HepG2 (cell line): ENCODE measurements at regions not wholly inside any gene's neighbourhood (a gene's known extent, or its start where the extent isn't known, plus 50 kb on each side); places are given as distances from the start of the nearest gene placed in this dataset.

Experiments
- LBX2 ChIP-seq: sonication (generic); formaldehyde crosslinking; IDR thresholded peaks from 2 replicates; pipeline ENCODE4 v1.5.0; 2020; ENCODE audit warnings: missing genetic modification reagents, mild to moderate bottlenecking, borderline replicate concordance
- LCORL ChIP-seq, 2 experiments: fragments of 450-650 bp in 1 of 2; sonication (generic) in 1 of 2; formaldehyde crosslinking in 1 of 2; IDR thresholded peaks; 2 replicates each; pipeline versions ENCODE4 v1.5.0 to v1.6.1; 2017 to 2020; ENCODE audit warnings: antibody characterized with exemption in 1 of 2, missing genetic modification reagents in 1 of 2
- NR2F2 ChIP-seq: IDR thresholded peaks from 2 replicates; pipeline ENCODE4 v1.6.1; 2012; ENCODE audit warnings: low read depth, inconsistent platforms, borderline replicate concordance
- PBX3 ChIP-seq: sonication (generic); formaldehyde crosslinking; IDR thresholded peaks from 2 replicates; pipeline ENCODE4 v1.8.1; 2023; ENCODE audit warnings: missing genetic modification reagents, inconsistent platforms, borderline replicate concordance
- TOE1 ChIP-seq: sonication (generic); formaldehyde crosslinking; IDR thresholded peaks from 2 replicates; pipeline ENCODE4 v1.4.0; 2020; ENCODE audit warnings: mild to moderate bottlenecking, missing genetic modification reagents
- ZNF12 ChIP-seq: sonication (generic); formaldehyde crosslinking; IDR thresholded peaks from 2 replicates; pipeline ENCODE4 v1.5.0; 2020; ENCODE audit warnings: missing genetic modification reagents
- TF ChIP-seq, protein P1 (sequence below): IDR thresholded peaks from 2 replicates; pipeline ENCODE4 v1.6.1; 2016; ENCODE audit warnings: missing compliant biosample characterization, missing genetic modification reagents, borderline replicate concordance
- TF ChIP-seq, protein P2 (sequence below): sonication (generic); formaldehyde crosslinking; IDR thresholded peaks from 2 replicates; pipeline ENCODE4 v1.5.1; 2020; ENCODE audit warnings: mild to moderate bottlenecking, missing genetic modification reagents, borderline replicate concordance

DNA sequence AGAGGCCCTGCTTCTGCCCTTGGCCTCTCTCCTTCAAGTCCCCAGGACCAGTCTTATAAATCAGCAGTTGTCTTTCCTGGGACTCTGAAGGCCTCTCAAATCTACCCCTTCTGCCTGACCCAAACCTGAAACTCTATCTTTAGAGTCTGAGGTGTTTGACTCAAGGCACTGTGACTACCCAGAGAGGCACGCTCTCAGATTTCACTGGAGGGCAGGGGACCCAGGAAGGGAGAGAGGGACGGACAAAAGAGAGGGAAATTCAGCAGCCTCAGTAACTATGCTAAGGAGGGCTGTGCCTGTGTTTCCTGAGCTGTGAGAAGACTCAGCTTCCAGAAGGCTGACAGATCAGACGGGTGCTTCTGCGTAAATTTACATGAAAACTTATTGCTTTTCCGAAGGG is 217.8 kb downstream of the HAUS1 start (continued):
- TF ChIP-seq PBX3 (CRISPR knock-in tag) (no peak), LBX2 (CRISPR knock-in tag) (no peak), NR2F2 (no peak), ZNF12 (no peak), TOE1 (CRISPR knock-in tag) (no peak), LCORL (IDR thresholded peaks at IDR 0.05) (no peak), LCORL (CRISPR knock-in tag; IDR thresholded peaks at IDR 0.05) (no peak)
- TF ChIP-seq, protein P1, sequence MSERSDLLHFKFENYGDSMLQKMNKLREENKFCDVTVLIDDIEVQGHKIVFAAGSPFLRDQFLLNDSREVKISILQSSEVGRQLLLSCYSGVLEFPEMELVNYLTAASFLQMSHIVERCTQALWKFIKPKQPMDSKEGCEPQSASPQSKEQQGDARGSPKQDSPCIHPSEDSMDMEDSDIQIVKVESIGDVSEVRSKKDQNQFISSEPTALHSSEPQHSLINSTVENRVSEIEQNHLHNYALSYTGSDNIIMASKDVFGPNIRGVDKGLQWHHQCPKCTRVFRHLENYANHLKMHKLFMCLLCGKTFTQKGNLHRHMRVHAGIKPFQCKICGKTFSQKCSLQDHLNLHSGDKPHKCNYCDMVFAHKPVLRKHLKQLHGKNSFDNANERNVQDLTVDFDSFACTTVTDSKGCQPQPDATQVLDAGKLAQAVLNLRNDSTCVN (CRISPR knock-in tag), result no peak
- TF ChIP-seq, protein P2, sequence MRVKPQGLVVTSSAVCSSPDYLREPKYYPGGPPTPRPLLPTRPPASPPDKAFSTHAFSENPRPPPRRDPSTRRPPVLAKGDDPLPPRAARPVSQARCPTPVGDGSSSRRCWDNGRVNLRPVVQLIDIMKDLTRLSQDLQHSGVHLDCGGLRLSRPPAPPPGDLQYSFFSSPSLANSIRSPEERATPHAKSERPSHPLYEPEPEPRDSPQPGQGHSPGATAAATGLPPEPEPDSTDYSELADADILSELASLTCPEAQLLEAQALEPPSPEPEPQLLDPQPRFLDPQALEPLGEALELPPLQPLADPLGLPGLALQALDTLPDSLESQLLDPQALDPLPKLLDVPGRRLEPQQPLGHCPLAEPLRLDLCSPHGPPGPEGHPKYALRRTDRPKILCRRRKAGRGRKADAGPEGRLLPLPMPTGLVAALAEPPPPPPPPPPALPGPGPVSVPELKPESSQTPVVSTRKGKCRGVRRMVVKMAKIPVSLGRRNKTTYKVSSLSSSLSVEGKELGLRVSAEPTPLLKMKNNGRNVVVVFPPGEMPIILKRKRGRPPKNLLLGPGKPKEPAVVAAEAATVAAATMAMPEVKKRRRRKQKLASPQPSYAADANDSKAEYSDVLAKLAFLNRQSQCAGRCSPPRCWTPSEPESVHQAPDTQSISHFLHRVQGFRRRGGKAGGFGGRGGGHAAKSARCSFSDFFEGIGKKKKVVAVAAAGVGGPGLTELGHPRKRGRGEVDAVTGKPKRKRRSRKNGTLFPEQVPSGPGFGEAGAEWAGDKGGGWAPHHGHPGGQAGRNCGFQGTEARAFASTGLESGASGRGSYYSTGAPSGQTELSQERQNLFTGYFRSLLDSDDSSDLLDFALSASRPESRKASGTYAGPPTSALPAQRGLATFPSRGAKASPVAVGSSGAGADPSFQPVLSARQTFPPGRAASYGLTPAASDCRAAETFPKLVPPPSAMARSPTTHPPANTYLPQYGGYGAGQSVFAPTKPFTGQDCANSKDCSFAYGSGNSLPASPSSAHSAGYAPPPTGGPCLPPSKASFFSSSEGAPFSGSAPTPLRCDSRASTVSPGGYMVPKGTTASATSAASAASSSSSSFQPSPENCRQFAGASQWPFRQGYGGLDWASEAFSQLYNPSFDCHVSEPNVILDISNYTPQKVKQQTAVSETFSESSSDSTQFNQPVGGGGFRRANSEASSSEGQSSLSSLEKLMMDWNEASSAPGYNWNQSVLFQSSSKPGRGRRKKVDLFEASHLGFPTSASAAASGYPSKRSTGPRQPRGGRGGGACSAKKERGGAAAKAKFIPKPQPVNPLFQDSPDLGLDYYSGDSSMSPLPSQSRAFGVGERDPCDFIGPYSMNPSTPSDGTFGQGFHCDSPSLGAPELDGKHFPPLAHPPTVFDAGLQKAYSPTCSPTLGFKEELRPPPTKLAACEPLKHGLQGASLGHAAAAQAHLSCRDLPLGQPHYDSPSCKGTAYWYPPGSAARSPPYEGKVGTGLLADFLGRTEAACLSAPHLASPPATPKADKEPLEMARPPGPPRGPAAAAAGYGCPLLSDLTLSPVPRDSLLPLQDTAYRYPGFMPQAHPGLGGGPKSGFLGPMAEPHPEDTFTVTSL, result no peak
